IMR-90 (cell line): ENCODE measurements at regions not wholly inside any gene's neighbourhood (a gene's known extent, or its start where the extent isn't known, plus 50 kb on each side); places are given as distances from the start of the nearest gene placed in this dataset.

Experiments used
- ATAC-seq: fragments of 200-7000 bp; cut with Tn5 transposase; 2 replicates; pipeline ENCODE4 v1.9.1; 2020; ENCODE audit warnings: low read depth, mild to moderate bottlenecking, moderate library complexity
- BruUV-seq: library from RNA; stranded (reverse); fragments of 400-500 nt; replicated peaks from 2 replicates; lab custom pipeline; 2021; lab: Mats Ljungman, UMichigan
- CTCF ChIA-PET: fragments of 300-600 bp; formaldehyde crosslinking; extraction: SDS; loops from one replicate; lab custom pipeline; 2021; ENCODE audit warnings: antibody characterized with exemption; lab: Yijun Ruan, JAX
- POLR2A ChIA-PET: fragments of 300-600 bp; sonication (Branson Sonifier 250); formaldehyde crosslinking; loops from one replicate; lab custom pipeline; 2022; ENCODE audit warnings: antibody characterized with exemption; ENCODE audit not compliant: unreplicated experiment; lab: Charles Lee
- DNase-seq: peaks from one replicate; pipeline ENCODE4 v3.0.0; 2013
- H2AFZ ChIP-seq: replicated peaks from 2 replicates; pipeline ENCODE3; 2013; ENCODE audit warnings: low read length, mild to moderate bottlenecking; ENCODE audit not compliant: poor library complexity
- H2AK5ac ChIP-seq: 2 replicates; pipeline ENCODE4 v1.6.1; 2013; ENCODE audit warnings: low read depth, low read length, inconsistent platforms
- H2AK9ac ChIP-seq: replicated peaks from 2 replicates; pipeline ENCODE3; 2013; ENCODE audit warnings: mild to moderate bottlenecking, low read depth, low read length, moderate library complexity; ENCODE audit not compliant: poor library complexity
- H2BK120ac ChIP-seq: 2 replicates; pipeline ENCODE4 v1.6.1; 2013; ENCODE audit warnings: low read depth, low read length, inconsistent platforms
- H2BK15ac ChIP-seq: 3 replicates; pipeline ENCODE4 v1.6.1; 2013; ENCODE audit warnings: low read depth, low read length, inconsistent platforms
- H2BK20ac ChIP-seq: 2 replicates; pipeline ENCODE4 v1.6.1; 2013; ENCODE audit warnings: low read depth, mild to moderate bottlenecking, inconsistent platforms, low read length, moderate library complexity
- H2BK5ac ChIP-seq: 2 replicates; pipeline ENCODE4 v1.6.1; 2013; ENCODE audit warnings: mild to moderate bottlenecking, low read depth, low read length, inconsistent platforms; ENCODE audit not compliant: poor library complexity, severe bottlenecking
- H3K14ac ChIP-seq: replicated peaks from 2 replicates; pipeline ENCODE4 v1.6.1; 2013; ENCODE audit warnings: low read depth, low read length, inconsistent platforms
- H3K18ac ChIP-seq: 2 replicates; pipeline ENCODE4 v1.6.1; 2013; ENCODE audit warnings: low read depth, low read length, control low read depth
- H3K23ac ChIP-seq: 2 replicates; pipeline ENCODE4 v1.6.1; 2013; ENCODE audit warnings: low read depth, low read length, inconsistent platforms
- H3K27ac ChIP-seq: 2 replicates; pipeline ENCODE4 v1.5.1; 2013; ENCODE audit warnings: mild to moderate bottlenecking, control low read depth, low read length; ENCODE audit not compliant: insufficient read depth
- H3K27me3 ChIP-seq: 2 replicates; pipeline ENCODE4 v1.6.1; 2013; ENCODE audit warnings: low read length; ENCODE audit not compliant: control insufficient read depth, insufficient read depth
- H3K36me3 ChIP-seq: 2 replicates; pipeline ENCODE4 v1.6.1; 2013; ENCODE audit warnings: low read length, mixed read lengths; ENCODE audit not compliant: control insufficient read depth, insufficient read depth
- H3K4ac ChIP-seq: 2 replicates; pipeline ENCODE4 v1.6.1; 2013; ENCODE audit warnings: low read depth, low read length, inconsistent platforms
- H3K4me1 ChIP-seq: 2 replicates; pipeline ENCODE4 v1.6.1; 2013; ENCODE audit warnings: low read length, mixed read lengths; ENCODE audit not compliant: control insufficient read depth, insufficient read depth
- H3K4me2 ChIP-seq: 2 replicates; pipeline ENCODE4 v1.6.1; 2013; ENCODE audit warnings: low read depth, mild to moderate bottlenecking, control low read depth, low read length, moderate library complexity
- H3K4me3 ChIP-seq: 2 replicates; pipeline ENCODE4 v1.5.1; 2013; ENCODE audit warnings: low read depth, mild to moderate bottlenecking, control low read depth, low read length, moderate library complexity; ENCODE audit not compliant: insufficient read depth
- H3K56ac ChIP-seq: 2 replicates; pipeline ENCODE4 v1.6.1; 2013; ENCODE audit warnings: low read length, inconsistent platforms; ENCODE audit not compliant: insufficient read depth; ENCODE audit errors: extremely low read depth
- H3K79me1 ChIP-seq, 2 experiments: 2 replicates each; pipeline ENCODE4 v1.6.1; 2013; ENCODE audit warnings: low read length in 2 of 2, inconsistent platforms in 1 of 2, low read depth in 1 of 2
- H3K9ac ChIP-seq: 2 replicates; pipeline ENCODE4 v1.6.1; 2013; ENCODE audit warnings: low read depth, low read length, control low read depth
- H3K9me1 ChIP-seq: 2 replicates; pipeline ENCODE4 v1.6.1; 2013; ENCODE audit warnings: low read length, inconsistent platforms; ENCODE audit not compliant: insufficient read depth
- H3K9me3 ChIP-seq: 2 replicates; pipeline ENCODE4 v1.6.1; 2013; ENCODE audit warnings: low read length; ENCODE audit not compliant: control insufficient read depth, insufficient read depth
- H4K20me1 ChIP-seq: 2 replicates; pipeline ENCODE4 v1.6.1; 2013; ENCODE audit warnings: low read length, inconsistent platforms; ENCODE audit not compliant: insufficient read depth
- H4K5ac ChIP-seq: 2 replicates; pipeline ENCODE4 v1.6.1; 2013; ENCODE audit warnings: mild to moderate bottlenecking, low read depth, low read length, control low read depth
- H4K8ac ChIP-seq, 2 experiments: 2 replicates each; pipeline ENCODE4 v1.6.1; 2013; ENCODE audit warnings: low read depth in 2 of 2, low read length in 2 of 2, control low read depth in 1 of 2, inconsistent platforms in 1 of 2
- H4K91ac ChIP-seq: 2 replicates; pipeline ENCODE4 v1.6.1; 2013; ENCODE audit warnings: low read depth, low read length, inconsistent platforms; ENCODE audit not compliant: insufficient read depth
- BHLHE40 ChIP-seq: fragments of 150-350 bp; IDR thresholded peaks from 2 replicates; pipeline ENCODE4 v1.6.1; 2016; ENCODE audit warnings: mild to moderate bottlenecking, low read depth, low read length
- CEBPB ChIP-seq: IDR thresholded peaks from 2 replicates; pipeline ENCODE4 v1.6.1; 2012; ENCODE audit warnings: low read depth, low read length, improper control_type of control experiment
- CHD1 ChIP-seq: IDR thresholded peaks from 2 replicates; pipeline ENCODE4 v1.6.1; 2012; ENCODE audit warnings: low read depth, low read length, improper control_type of control experiment
- FOS ChIP-seq: fragments of 150-350 bp; IDR thresholded peaks from 2 replicates; pipeline ENCODE4 v1.6.1; 2016; ENCODE audit warnings: low read depth, low read length
- MAFK ChIP-seq: IDR thresholded peaks from 2 replicates; pipeline ENCODE4 v1.6.1; 2012; ENCODE audit warnings: low read depth, low read length, improper control_type of control experiment
- MAZ ChIP-seq: IDR thresholded peaks from 2 replicates; pipeline ENCODE4 v1.6.1; 2012; ENCODE audit warnings: low read depth, mild to moderate bottlenecking, low read length, improper control_type of control experiment, moderate library complexity, borderline replicate concordance
- MXI1 ChIP-seq: IDR thresholded peaks from 2 replicates; pipeline ENCODE4 v1.6.1; 2012; ENCODE audit warnings: low read depth, mild to moderate bottlenecking, low read length, moderate library complexity, borderline replicate concordance
- NFE2L2 ChIP-seq: fragments of 150-350 bp; IDR thresholded peaks from 2 replicates; pipeline ENCODE4 v1.6.1; 2016; ENCODE audit warnings: low read depth, mild to moderate bottlenecking, low read length
- POLR2A ChIP-seq: IDR thresholded peaks from 2 replicates; pipeline ENCODE4 v1.6.1; 2012; ENCODE audit warnings: mild to moderate bottlenecking, low read depth, low read length
- RAD21 ChIP-seq: IDR thresholded peaks from 2 replicates; pipeline ENCODE4 v1.6.1; 2012; ENCODE audit warnings: low read length, improper control_type of control experiment
- RCOR1 ChIP-seq: IDR thresholded peaks from 2 replicates; pipeline ENCODE4 v1.6.1; 2012; ENCODE audit warnings: mild to moderate bottlenecking, low read length, improper control_type of control experiment; ENCODE audit not compliant: insufficient replicate concordance
- RFX5 ChIP-seq: IDR thresholded peaks from 2 replicates; pipeline ENCODE4 v1.8.0; 2012; ENCODE audit warnings: low read depth, mild to moderate bottlenecking, low read length, moderate library complexity
- SMC3 ChIP-seq: fragments of 150-350 bp; IDR thresholded peaks from 2 replicates; pipeline ENCODE4 v1.6.1; 2016; ENCODE audit warnings: low read depth, mild to moderate bottlenecking, antibody characterized with exemption, low read length, moderate library complexity
- WGBS, 2 experiments: methylation state at CpG; one replicate each; pipeline versions ENCODE4 v1.1.5 to v1.1.7; 2013; ENCODE audit warnings: missing lambda C conversion rate in 2 of 2; ENCODE audit not compliant: insufficient read length in 1 of 2; ENCODE audit errors: extremely low coverage in 2 of 2; 5-methylcytosine and 5-hydroxymethylcytosine counted together
- dilution Hi-C: fragments of 300-500 bp; cut with HindIII; formaldehyde crosslinking; loops from one replicate; pipeline ENCODE4 v1.14.3; 2018; ENCODE audit warnings: low sequenced_read_pairs; ENCODE audit not compliant: unreplicated experiment
- in situ Hi-C: fragments of 300-500 bp; cut with MboI; formaldehyde crosslinking; loops from 3 replicates; pipeline ENCODE4 v1.14.3; 2019; ENCODE audit warnings: low sequenced_read_pairs, inconsistent platforms, mixed read lengths
- intact Hi-C: fragments of 100-400 bp; cut with micrococcal nuclease; formaldehyde crosslinking; loops from 2 replicates; pipeline ENCODE4 v1.10.0; 2022
- TF ChIP-seq, protein P1 (sequence below): fragments of 150-350 bp; IDR thresholded peaks from 2 replicates; pipeline ENCODE4 v1.6.1; 2016; ENCODE audit warnings: low read depth, mild to moderate bottlenecking, low read length, moderate library complexity, borderline replicate concordance
- TF ChIP-seq, protein P2 (sequence below): conservative IDR thresholded peaks from 2 replicates; pipeline ENCODE4 v1.5.1; 2012; ENCODE audit warnings: mild to moderate bottlenecking, low read depth, low read length, improper control_type of control experiment
- TF ChIP-seq, protein P3 (sequence below): fragments of 150-350 bp; IDR thresholded peaks from 2 replicates; pipeline ENCODE4 v1.6.1; 2017; ENCODE audit warnings: mild to moderate bottlenecking, antibody characterized with exemption, low read length, low read depth

DNA sequence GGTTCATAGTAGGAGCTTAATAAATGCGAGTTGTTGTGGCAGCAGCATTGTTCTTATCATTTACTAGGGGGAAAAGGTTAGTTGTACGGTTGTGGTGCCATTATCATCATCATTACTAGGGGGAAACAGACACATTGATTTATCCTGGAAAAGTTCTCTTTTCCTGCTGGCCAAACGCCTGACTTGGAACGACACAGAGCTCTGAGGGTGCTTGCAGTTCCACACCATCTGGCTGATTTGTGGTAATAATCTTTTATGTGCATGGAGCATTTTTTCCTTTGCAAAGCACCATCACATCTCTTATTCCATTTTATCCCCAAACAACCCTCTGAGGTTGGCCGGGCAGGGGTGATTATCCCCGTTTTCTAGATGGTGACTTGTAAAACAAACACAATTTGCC is 219.4 kb downstream of the BUB3 start:
- Histone ChIP-seq H2AK9ac (no peak overlapping the region), H3K9me3 (peaks cover 30% of the 10 kb centered on the region), H2AFZ (no peak overlapping the region), H3K4me3 (no peak overlapping the region), H2AK5ac (no peak overlapping the region), H3K79me1 (no peaks in the 10 kb centered on the region), H3K56ac (no peak overlapping the region), H2BK5ac (no peak overlapping the region), H3K36me3 (no peaks in the 10 kb centered on the region), H4K20me1 (no peaks in the 10 kb centered on the region), H2BK20ac (no peak overlapping the region), H3K4me1 (no peaks in the 10 kb centered on the region), H3K14ac (no peak overlapping the region), H3K18ac (no peak overlapping the region), H3K9me1 (no peaks in the 10 kb centered on the region), H2BK120ac (no peak overlapping the region), H3K27ac (no peak overlapping the region), H4K91ac (no peak overlapping the region), H3K4ac (no peak overlapping the region), H2BK15ac (no peak overlapping the region), H4K8ac (no peak overlapping the region), H3K23ac (no peak overlapping the region), H3K27me3 (no peaks in the 10 kb centered on the region), H4K5ac (no peak overlapping the region), H3K9ac (no peak overlapping the region), H3K4me2 (no peak overlapping the region)
- in situ Hi-C loops = no loop called here
- dilution Hi-C loops = no loop called here
- TF ChIP-seq FOS (no peak), BHLHE40 (no peak), CHD1 (no peak), SMC3 (no peak), RCOR1 (no peak), RFX5 (no peak), CEBPB (no peak), MXI1 (no peak), MAFK (no peak), RAD21 (no peak), NFE2L2 (no peak), POLR2A (no peak), MAZ (no peak)
- TF ChIP-seq, protein P1, sequence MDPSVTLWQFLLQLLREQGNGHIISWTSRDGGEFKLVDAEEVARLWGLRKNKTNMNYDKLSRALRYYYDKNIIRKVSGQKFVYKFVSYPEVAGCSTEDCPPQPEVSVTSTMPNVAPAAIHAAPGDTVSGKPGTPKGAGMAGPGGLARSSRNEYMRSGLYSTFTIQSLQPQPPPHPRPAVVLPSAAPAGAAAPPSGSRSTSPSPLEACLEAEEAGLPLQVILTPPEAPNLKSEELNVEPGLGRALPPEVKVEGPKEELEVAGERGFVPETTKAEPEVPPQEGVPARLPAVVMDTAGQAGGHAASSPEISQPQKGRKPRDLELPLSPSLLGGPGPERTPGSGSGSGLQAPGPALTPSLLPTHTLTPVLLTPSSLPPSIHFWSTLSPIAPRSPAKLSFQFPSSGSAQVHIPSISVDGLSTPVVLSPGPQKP = no peak
- TF ChIP-seq, protein P2, sequence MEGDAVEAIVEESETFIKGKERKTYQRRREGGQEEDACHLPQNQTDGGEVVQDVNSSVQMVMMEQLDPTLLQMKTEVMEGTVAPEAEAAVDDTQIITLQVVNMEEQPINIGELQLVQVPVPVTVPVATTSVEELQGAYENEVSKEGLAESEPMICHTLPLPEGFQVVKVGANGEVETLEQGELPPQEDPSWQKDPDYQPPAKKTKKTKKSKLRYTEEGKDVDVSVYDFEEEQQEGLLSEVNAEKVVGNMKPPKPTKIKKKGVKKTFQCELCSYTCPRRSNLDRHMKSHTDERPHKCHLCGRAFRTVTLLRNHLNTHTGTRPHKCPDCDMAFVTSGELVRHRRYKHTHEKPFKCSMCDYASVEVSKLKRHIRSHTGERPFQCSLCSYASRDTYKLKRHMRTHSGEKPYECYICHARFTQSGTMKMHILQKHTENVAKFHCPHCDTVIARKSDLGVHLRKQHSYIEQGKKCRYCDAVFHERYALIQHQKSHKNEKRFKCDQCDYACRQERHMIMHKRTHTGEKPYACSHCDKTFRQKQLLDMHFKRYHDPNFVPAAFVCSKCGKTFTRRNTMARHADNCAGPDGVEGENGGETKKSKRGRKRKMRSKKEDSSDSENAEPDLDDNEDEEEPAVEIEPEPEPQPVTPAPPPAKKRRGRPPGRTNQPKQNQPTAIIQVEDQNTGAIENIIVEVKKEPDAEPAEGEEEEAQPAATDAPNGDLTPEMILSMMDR = no peak
- TF ChIP-seq, protein P3, sequence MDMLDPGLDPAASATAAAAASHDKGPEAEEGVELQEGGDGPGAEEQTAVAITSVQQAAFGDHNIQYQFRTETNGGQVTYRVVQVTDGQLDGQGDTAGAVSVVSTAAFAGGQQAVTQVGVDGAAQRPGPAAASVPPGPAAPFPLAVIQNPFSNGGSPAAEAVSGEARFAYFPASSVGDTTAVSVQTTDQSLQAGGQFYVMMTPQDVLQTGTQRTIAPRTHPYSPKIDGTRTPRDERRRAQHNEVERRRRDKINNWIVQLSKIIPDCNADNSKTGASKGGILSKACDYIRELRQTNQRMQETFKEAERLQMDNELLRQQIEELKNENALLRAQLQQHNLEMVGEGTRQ = no peak
- WGBS, 2 experiments = no CpG with 5 or more reads among the region's 6 CpGs
- DNase-seq = no peak
- ATAC-seq = no peak
- intact Hi-C loops = no loop called here
- ChIA-PET POLR2A (no interaction called here), CTCF (no interaction called here)
- BruUV-seq = no TSS peak
